G401.6 (cell line): ENCODE measurements at regions not wholly inside any gene's neighbourhood (a gene's known extent, or its start where the extent isn't known, plus 50 kb on each side); places are given as distances from the start of the nearest gene placed in this dataset.

Experiments used
- FAIRE-seq: peaks from 2 replicates; lab custom pipeline; 2012; peaks lifted over from hg19 to GRCh38; lab: Jason Lieb, UNC

- no peak for FAIRE-seq
Observed at GRCh38 chr11:127693686-127694085, 693.1 kb upstream of the KIRREL3 start.

- FAIRE-seq = no peak
Observed at GRCh38 chr11:127683321-127683720, 682.8 kb upstream of the KIRREL3 start.

- no peak for FAIRE-seq
Observed at GRCh38 chr11:127679816-127680545, 679.4 kb upstream of the KIRREL3 start.

- no peak for FAIRE-seq
Observed at GRCh38 chr11:127678631-127679030, 678.1 kb upstream of the KIRREL3 start.

GRCh38 chr11:127677660-127678425, 677.3 kb upstream of the KIRREL3 start:
- FAIRE-seq = no peak

GRCh38 chr11:127675581-127675980, 675.0 kb upstream of the KIRREL3 start:
- no peak for FAIRE-seq

GRCh38 chr11:127674754-127675153, 674.2 kb upstream of the KIRREL3 start:
- no peak for FAIRE-seq

- no peak for FAIRE-seq
Observed at GRCh38 chr11:127670374-127671119, 670.0 kb upstream of the KIRREL3 start.

- no peak for FAIRE-seq
Observed at GRCh38 chr11:127656116-127656836, 655.7 kb upstream of the KIRREL3 start.

- no peak for FAIRE-seq
Observed at GRCh38 chr11:127653076-127653475, 652.5 kb upstream of the KIRREL3 start.

GRCh38 chr11:127651888-127652221, 651.3 kb upstream of the KIRREL3 start:
- FAIRE-seq = no peak

- no peak for FAIRE-seq
Observed at GRCh38 chr11:127651175-127651887, 650.8 kb upstream of the KIRREL3 start.

GRCh38 chr11:127649958-127650357, 649.4 kb upstream of the KIRREL3 start:
- FAIRE-seq = no peak

GRCh38 chr11:127649071-127649470, 648.5 kb upstream of the KIRREL3 start:
- FAIRE-seq = no peak

GRCh38 chr11:127648583-127648982, 648.0 kb upstream of the KIRREL3 start:
- no peak for FAIRE-seq

- no peak for FAIRE-seq
Observed at GRCh38 chr11:127644366-127644765, 643.8 kb upstream of the KIRREL3 start.

- FAIRE-seq = no peak
Observed at GRCh38 chr11:127643268-127644058, 642.9 kb upstream of the KIRREL3 start.

- no peak for FAIRE-seq
Observed at GRCh38 chr11:127640561-127641451, 640.2 kb upstream of the KIRREL3 start.

- FAIRE-seq = no peak
Observed at GRCh38 chr11:127639916-127640315, 639.3 kb upstream of the KIRREL3 start.
